Tibial artery (tissue), 4 donors: ENCODE measurements at regions not wholly inside any gene's neighbourhood (a gene's known extent, or its start where the extent isn't known, plus 50 kb on each side); places are given as distances from the start of the nearest gene placed in this dataset.

Experiments
- DNase-seq, 2 donors: peaks; one replicate each; pipeline ENCODE4 v3.0.0-alpha.2; 2019
- H3K27ac ChIP-seq, 2 donors: fragments of 200-600 bp; sonication (generic) in 1 of 2; 1 replicate in 1 of 2; 2 replicates in 1 of 2; pipeline ENCODE4 v1.5.1; 2018 to 2019; ENCODE audit warnings: mild to moderate bottlenecking in 1 of 2
- H3K27me3 ChIP-seq, 2 donors: fragments of 200-600 bp; sonication (generic) in 1 of 2; one replicate each; pipeline versions ENCODE4 v1.5.1 to v1.6.0; 2016 to 2019
- H3K36me3 ChIP-seq, 3 donors: fragments of 200-600 bp; sonication (generic) in 2 of 3; one replicate each; pipeline ENCODE4 v1.5.1; 2016 to 2019; ENCODE audit warnings: mild to moderate bottlenecking in 2 of 3
- H3K4me1 ChIP-seq, 4 donors: fragments of 200-600 bp; sonication (generic) in 2 of 4; 1 replicate in 3 of 4; 2 replicates in 1 of 4; pipeline ENCODE4 v1.5.1; 2016 to 2019
- H3K4me3 ChIP-seq, 2 donors: fragments of 200-600 bp; sonication (generic) in 1 of 2; 1 replicate in 1 of 2; 2 replicates in 1 of 2; pipeline ENCODE4 v1.5.1; 2018 to 2019; ENCODE audit warnings: mild to moderate bottlenecking in 2 of 2
- H3K9me3 ChIP-seq, 3 donors: fragments of 200-600 bp; sonication (generic) in 1 of 3; one replicate each; pipeline ENCODE4 v1.5.1; 2016 to 2019
- intact Hi-C: fragments of 100-400 bp; cut with DNase I; formaldehyde crosslinking; loops from one replicate; pipeline ENCODE4 v1.15.0; 2023; ENCODE audit warnings: low total_unique reads
- TF ChIP-seq, protein P1 (sequence below), 2 experiments: fragments of 200-600 bp in 1 of 2; fragments of 450-650 bp in 1 of 2; IDR thresholded peaks; one replicate each; pipeline ENCODE4 v1.5.1; 2017 to 2019; ENCODE audit warnings: antibody characterized with exemption in 2 of 2, mild to moderate bottlenecking in 1 of 2, moderate library complexity in 1 of 2

DNA sequence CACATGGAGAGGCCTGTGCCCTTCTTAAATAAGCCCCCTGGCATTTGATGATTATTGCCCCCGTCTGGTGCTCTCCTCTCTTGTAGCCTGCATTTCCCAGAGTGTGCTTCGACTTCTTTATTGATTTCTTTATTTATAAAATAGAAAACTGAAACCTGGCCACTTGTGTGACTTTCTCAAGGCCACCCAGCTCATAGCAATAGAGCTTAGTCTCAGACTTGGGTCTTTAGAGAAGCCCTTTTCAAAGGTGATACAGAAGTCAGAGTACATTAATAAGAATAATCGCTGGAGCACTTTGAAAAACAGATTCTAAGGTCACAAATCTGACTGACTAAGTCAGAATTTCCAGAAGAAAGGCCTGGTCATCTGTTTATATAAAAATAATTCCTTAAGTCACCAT, 86.6 kb downstream of the NOC3L start:
- intact Hi-C loops: no loop called here
- Histone ChIP-seq H3K4me1 (peaks cover 0 to 28% (median 11%) of the 10 kb centered on the region in 4 donors), H3K27ac (no peak overlapping the region), H3K27me3 (no peaks in the 10 kb centered on the region), H3K36me3 (peaks cover 11 to 21% (median 13%) of the 10 kb centered on the region in 3 donors), H3K4me3 (no peak overlapping the region), H3K9me3 (peaks cover 0 to 4% (median 0%) of the 10 kb centered on the region in 3 donors)
- TF ChIP-seq, protein P1, sequence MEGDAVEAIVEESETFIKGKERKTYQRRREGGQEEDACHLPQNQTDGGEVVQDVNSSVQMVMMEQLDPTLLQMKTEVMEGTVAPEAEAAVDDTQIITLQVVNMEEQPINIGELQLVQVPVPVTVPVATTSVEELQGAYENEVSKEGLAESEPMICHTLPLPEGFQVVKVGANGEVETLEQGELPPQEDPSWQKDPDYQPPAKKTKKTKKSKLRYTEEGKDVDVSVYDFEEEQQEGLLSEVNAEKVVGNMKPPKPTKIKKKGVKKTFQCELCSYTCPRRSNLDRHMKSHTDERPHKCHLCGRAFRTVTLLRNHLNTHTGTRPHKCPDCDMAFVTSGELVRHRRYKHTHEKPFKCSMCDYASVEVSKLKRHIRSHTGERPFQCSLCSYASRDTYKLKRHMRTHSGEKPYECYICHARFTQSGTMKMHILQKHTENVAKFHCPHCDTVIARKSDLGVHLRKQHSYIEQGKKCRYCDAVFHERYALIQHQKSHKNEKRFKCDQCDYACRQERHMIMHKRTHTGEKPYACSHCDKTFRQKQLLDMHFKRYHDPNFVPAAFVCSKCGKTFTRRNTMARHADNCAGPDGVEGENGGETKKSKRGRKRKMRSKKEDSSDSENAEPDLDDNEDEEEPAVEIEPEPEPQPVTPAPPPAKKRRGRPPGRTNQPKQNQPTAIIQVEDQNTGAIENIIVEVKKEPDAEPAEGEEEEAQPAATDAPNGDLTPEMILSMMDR (IDR thresholded peaks at IDR 0.05): no peak
- no peak for DNase-seq

DNA sequence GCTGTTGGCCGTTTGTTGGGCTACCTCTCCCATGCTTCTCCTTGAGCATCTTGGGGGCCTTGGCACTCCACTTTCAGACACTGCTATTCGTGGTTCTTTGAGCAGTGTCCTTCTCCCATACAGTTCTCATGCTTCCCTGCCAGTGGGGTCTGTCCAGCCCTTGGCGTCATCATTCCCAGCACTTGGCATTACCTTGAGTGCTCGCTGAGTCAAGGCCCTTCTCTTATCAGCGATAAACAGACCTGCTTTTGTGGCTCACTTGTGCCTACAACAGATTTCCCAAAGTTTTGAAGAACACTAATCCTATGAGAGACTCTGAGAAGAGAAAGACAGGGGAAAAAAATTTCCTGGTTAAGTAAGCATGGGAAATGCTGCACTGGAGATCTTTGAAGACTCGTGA, 85.3 kb downstream of the NOC3L start:
- H3K36me3 ChIP-seq: peaks cover 3 to 10% (median 5%) of the 10 kb centered on the region in 3 donors
- no peaks in the 10 kb centered on the region for H3K9me3 ChIP-seq
- DNase-seq: no peak
- intact Hi-C loops: no loop called here
- H3K27me3 ChIP-seq: no peaks in the 10 kb centered on the region
- no peak overlapping the region for H3K27ac ChIP-seq
- peaks cover 0 to 28% (median 11%) of the 10 kb centered on the region in 4 donors for H3K4me1 ChIP-seq
- TF ChIP-seq, protein P1 (IDR thresholded peaks at IDR 0.05): no peak
- no peak overlapping the region for H3K4me3 ChIP-seq

DNA sequence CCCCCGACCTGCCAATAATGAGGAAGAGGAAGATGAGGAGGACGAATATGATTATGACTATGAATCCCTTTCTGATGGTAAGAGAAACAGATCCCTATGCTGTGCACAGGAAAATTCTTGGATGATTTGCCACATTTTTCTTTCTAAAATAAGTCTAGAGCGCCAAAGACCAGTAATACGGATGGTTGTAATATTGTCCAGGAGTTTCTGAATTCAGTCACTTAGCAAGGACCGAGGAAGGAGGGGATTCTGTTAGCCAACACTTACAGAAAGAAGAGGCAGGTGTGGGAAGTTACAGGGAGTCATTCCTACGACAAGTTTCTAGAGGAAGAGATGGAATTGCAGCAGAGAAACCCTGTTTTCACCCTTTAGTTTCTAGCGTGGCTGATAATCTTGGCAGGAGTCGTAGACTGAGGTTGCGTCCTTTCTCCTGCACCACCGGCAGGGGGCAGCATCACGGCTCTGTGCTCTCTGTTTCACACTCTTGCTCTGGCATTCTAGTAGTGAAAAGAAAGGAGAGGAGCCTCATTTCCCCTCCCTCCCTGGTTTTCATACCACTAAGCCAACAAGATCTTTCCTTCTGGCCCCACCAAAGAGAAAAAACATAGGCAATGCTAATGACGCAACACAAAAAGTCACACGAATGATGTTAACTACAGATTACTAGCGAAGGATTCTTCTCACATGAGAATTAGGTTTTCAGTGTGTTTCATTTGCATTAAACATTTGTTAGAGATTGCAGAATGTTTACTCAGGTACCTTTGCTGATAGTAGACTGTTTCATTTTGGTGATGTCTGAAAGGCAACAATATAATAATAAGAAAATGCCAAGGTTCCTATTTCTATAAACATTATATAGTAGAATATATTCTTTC, 82.7 kb downstream of the NOC3L start:
- DNase-seq: no peak
- Histone ChIP-seq H3K4me1 (peaks cover 0 to 14% (median under 1%) of the 10 kb centered on the region in 4 donors), H3K36me3 (peaks cover 11 to 24% (median 24%) of the 10 kb centered on the region in 3 donors), H3K27me3 (no peaks in the 10 kb centered on the region), H3K27ac (peak overlapping the region in 1 of 2 donors; percentile 32), H3K4me3 (no peak overlapping the region), H3K9me3 (no peaks in the 10 kb centered on the region)
- TF ChIP-seq, protein P1 (IDR thresholded peaks at IDR 0.05): peak; percentile 71 to 83
- intact Hi-C loops: loop anchor here (10.0 kb wide), 1 partner anchor 165 kb away; no protein-coding TSS in a partner anchor

DNA sequence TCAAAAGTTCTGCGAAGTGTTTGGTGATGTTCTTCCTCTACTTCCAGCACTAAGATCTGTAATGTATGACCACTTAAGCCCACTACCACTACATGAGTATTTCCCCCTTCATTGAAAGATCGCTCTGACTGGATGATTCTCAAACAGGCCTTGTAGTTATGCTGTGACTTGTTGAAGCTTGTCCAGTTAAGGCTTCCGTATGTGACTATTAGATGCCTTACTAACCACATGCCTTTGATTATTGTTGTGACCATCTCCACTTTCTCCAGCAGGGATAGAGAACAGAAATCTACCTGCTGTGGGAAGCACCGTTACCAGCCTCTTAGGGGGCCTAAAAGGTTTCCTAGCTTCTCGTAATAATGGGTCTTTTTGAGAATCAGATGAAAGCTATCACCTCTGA, 81.1 kb downstream of the NOC3L start:
- no peak overlapping the region for H3K4me3 ChIP-seq
- no peak overlapping the region for H3K27ac ChIP-seq
- DNase-seq: no peak
- H3K4me1 ChIP-seq: peaks cover 0 to 8% (median 0%) of the 10 kb centered on the region in 4 donors
- H3K36me3 ChIP-seq: peaks cover 11 to 29% (median 29%) of the 10 kb centered on the region in 3 donors
- intact Hi-C loops: loop anchor here (10.0 kb wide), 1 partner anchor 163 kb away; no protein-coding TSS in a partner anchor
- H3K9me3 ChIP-seq: no peaks in the 10 kb centered on the region
- TF ChIP-seq, protein P1 (IDR thresholded peaks at IDR 0.05): no peak
- no peaks in the 10 kb centered on the region for H3K27me3 ChIP-seq

- H3K36me3 ChIP-seq: peaks cover 11 to 29% (median 25%) of the 10 kb centered on the region in 3 donors
- TF ChIP-seq, protein P1 (IDR thresholded peaks at IDR 0.05): no peak
- intact Hi-C loops: loop anchor here (10.0 kb wide), 1 partner anchor 162 kb away; no protein-coding TSS in a partner anchor
These were observed 80.4 kb downstream of the NOC3L start for GRCh38 chr10:94282369-94282768.

More at GRCh38 chr10:94282369-94282768, 80.4 kb downstream of the NOC3L start:
- Histone ChIP-seq H3K4me3 (no peak overlapping the region), H3K4me1 (peaks cover 0 to 14% (median 0%) of the 10 kb centered on the region in 4 donors), H3K27me3 (no peaks in the 10 kb centered on the region), H3K9me3 (no peaks in the 10 kb centered on the region), H3K27ac (no peak overlapping the region)
- no peak for DNase-seq
